ENCODE measurements at regions not wholly inside any gene's neighbourhood (a gene's known extent, or its start where the extent isn't known, plus 50 kb on each side); places are given as distances from the start of the nearest gene placed in this dataset.
A peak's percentile ranks its signal among the peaks of the same experiment; 100 is the strongest.
"Not testable (repeated sequence)": the region's sequence is repeated elsewhere in the genome, so short reads cannot be mapped to it uniquely, and the experiment has no call there.

DNA sequence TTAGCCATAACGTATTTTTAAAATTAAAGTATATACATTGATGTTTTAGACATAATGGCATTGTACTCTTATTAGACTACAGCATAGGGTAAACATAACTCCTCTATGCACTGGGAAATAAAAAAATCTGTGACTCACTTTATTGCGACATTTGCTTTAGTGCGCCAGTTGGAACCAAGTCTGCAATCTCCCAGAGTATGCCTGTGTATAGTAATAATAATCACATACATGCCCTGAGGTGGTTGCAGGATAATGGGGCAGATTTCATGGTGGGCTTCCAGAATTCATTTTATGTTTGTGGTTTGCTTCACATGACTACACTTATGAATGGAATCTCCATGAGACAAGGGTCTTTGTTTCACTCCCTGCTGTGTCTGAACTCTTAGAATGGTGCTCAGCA is 66.9 kb upstream of the N4BP1 start:
- no peaks in the 10 kb centered on the region for H3K36me3 ChIP-seq (ENCODE audit: control insufficient read depth, insufficient read depth, low read length)
- H3K4me2 ChIP-seq (ENCODE audit: extremely low read depth, insufficient read depth, low read length), result no peak overlapping the region
- TF ChIP-seq EZH2 (IDR thresholded peaks at IDR 0.05; ENCODE audit: low read length, missing control alignments), result no peak
- no peaks in the 10 kb centered on the region for H3K4me1 ChIP-seq (ENCODE audit: control insufficient read depth, extremely low read depth, insufficient read depth, low read length)
- H3K79me2 ChIP-seq (ENCODE audit: control insufficient read depth, insufficient read depth, low read length), result no peaks in the 10 kb centered on the region
- H3K9me3 ChIP-seq (ENCODE audit: control insufficient read depth, insufficient read depth, low read depth, low read length), result no peaks in the 10 kb centered on the region
- DNase-seq (ENCODE audit: low read depth in 2 of 2), result peak in 1 of 2 donors; percentile 35
- H3K9ac ChIP-seq (ENCODE audit: insufficient read depth, low read length), result no peak overlapping the region
- no peak overlapping the region for H3K4me3 ChIP-seq (replicated peaks in 1 of 4; ENCODE audit: control extremely low read depth in 1 of 4, insufficient read depth in 1 of 4, low read depth in 3 of 4, low read length in 4 of 4)
- H2AFZ ChIP-seq (ENCODE audit: low read length), result no peak overlapping the region
- H3K27me3 ChIP-seq (ENCODE audit: control insufficient read depth, insufficient read depth, low read length), result no peaks in the 10 kb centered on the region
- no peaks in the 10 kb centered on the region for H4K20me1 ChIP-seq (ENCODE audit: control insufficient read depth, extremely low read depth, insufficient read depth, low read length)
- no peak overlapping the region for H3K27ac ChIP-seq (ENCODE audit: insufficient read depth, low read length)

DNA sequence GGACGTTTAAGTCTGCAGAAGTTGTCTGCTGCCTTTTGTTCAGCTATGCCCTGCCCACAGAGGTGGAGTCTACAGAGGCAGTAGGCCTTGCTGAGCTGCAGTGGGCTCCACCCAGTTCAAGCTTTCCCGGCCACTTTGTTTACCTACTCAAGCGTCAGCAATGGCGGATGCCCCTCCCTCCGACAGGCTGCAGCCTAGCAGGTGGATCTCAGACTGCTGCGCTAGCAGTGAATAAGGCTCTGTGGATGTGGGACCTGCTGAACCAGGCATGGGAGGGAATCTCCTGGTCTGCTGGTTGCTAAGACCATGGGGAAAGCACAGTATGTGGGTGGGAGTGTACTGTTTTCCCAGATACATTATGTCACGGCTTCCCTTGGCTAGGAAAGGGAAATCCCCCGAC is 58.2 kb upstream of the N4BP1 start:
- not testable (repeated sequence) for DNase-seq (ENCODE audit: low read depth in 2 of 2); H3K9me3 ChIP-seq (ENCODE audit: control insufficient read depth, insufficient read depth, low read depth, low read length); H3K27ac ChIP-seq (ENCODE audit: insufficient read depth, low read length); H2AFZ ChIP-seq (ENCODE audit: low read length); H4K20me1 ChIP-seq (ENCODE audit: control insufficient read depth, extremely low read depth, insufficient read depth, low read length); H3K27me3 ChIP-seq (ENCODE audit: control insufficient read depth, insufficient read depth, low read length); H3K79me2 ChIP-seq (ENCODE audit: control insufficient read depth, insufficient read depth, low read length); H3K36me3 ChIP-seq (ENCODE audit: control insufficient read depth, insufficient read depth, low read length); H3K9ac ChIP-seq (ENCODE audit: insufficient read depth, low read length); H3K4me1 ChIP-seq (ENCODE audit: control insufficient read depth, extremely low read depth, insufficient read depth, low read length); H3K4me3 ChIP-seq (replicated peaks in 1 of 4; ENCODE audit: control extremely low read depth in 1 of 4, insufficient read depth in 1 of 4, low read depth in 3 of 4, low read length in 4 of 4); H3K4me2 ChIP-seq (ENCODE audit: extremely low read depth, insufficient read depth, low read length)

DNA sequence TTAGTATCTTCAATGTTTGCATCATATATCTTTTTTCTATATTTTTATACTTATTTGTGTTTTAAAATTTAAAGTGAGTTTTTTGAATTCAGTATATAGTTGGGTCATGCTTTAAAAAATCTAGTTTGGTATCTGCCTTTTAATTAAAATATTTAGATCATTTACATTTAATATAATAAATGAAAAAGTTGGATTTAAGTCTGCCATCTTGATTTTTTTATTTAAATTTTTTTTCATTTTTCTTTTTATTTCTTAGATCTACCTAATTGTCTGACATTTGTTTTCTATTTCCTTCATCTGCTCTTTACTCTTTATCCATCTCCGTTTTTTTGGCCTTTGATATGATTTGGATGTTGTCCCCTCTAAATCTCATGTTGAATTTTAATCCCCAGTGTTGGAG is 50.0 kb upstream of the N4BP1 start:
- TF ChIP-seq, protein P1, sequence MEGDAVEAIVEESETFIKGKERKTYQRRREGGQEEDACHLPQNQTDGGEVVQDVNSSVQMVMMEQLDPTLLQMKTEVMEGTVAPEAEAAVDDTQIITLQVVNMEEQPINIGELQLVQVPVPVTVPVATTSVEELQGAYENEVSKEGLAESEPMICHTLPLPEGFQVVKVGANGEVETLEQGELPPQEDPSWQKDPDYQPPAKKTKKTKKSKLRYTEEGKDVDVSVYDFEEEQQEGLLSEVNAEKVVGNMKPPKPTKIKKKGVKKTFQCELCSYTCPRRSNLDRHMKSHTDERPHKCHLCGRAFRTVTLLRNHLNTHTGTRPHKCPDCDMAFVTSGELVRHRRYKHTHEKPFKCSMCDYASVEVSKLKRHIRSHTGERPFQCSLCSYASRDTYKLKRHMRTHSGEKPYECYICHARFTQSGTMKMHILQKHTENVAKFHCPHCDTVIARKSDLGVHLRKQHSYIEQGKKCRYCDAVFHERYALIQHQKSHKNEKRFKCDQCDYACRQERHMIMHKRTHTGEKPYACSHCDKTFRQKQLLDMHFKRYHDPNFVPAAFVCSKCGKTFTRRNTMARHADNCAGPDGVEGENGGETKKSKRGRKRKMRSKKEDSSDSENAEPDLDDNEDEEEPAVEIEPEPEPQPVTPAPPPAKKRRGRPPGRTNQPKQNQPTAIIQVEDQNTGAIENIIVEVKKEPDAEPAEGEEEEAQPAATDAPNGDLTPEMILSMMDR (conservative IDR thresholded peaks at IDR 0.05 in 1 of 2, IDR thresholded peaks at IDR 0.05 in 1 of 2; ENCODE audit: low read depth in 1 of 2, low read length in 2 of 2), result no peak
- TF ChIP-seq EZH2 (IDR thresholded peaks at IDR 0.05; ENCODE audit: low read length, missing control alignments), result no peak
- H3K79me2 ChIP-seq (ENCODE audit: control insufficient read depth, insufficient read depth, low read length), result no peaks in the 10 kb centered on the region
- H4K20me1 ChIP-seq (ENCODE audit: control insufficient read depth, extremely low read depth, insufficient read depth, low read length), result no peaks in the 10 kb centered on the region
- no peak overlapping the region for H2AFZ ChIP-seq (ENCODE audit: low read length)
- H3K27ac ChIP-seq (ENCODE audit: insufficient read depth, low read length), result no peak overlapping the region
- H3K4me3 ChIP-seq (replicated peaks in 1 of 4; ENCODE audit: control extremely low read depth in 1 of 4, insufficient read depth in 1 of 4, low read depth in 3 of 4, low read length in 4 of 4), result no peak overlapping the region
- H3K27me3 ChIP-seq (ENCODE audit: control insufficient read depth, insufficient read depth, low read length), result no peaks in the 10 kb centered on the region
- no peak for DNase-seq (ENCODE audit: low read depth in 2 of 2)
- H3K4me1 ChIP-seq (ENCODE audit: control insufficient read depth, extremely low read depth, insufficient read depth, low read length), result no peaks in the 10 kb centered on the region
- no peak overlapping the region for H3K9ac ChIP-seq (ENCODE audit: insufficient read depth, low read length)
- H3K4me2 ChIP-seq (ENCODE audit: extremely low read depth, insufficient read depth, low read length), result no peak overlapping the region
- no peaks in the 10 kb centered on the region for H3K36me3 ChIP-seq (ENCODE audit: control insufficient read depth, insufficient read depth, low read length)
- no peaks in the 10 kb centered on the region for H3K9me3 ChIP-seq (ENCODE audit: control insufficient read depth, insufficient read depth, low read depth, low read length)

All from fibroblast of lung (primary cell).